ENCODE measurements at regions not wholly inside any gene's neighbourhood (a gene's known extent, or its start where the extent isn't known, plus 50 kb on each side); places are given as distances from the start of the nearest gene placed in this dataset.
"Not testable (repeated sequence)": the region's sequence is repeated elsewhere in the genome, so short reads cannot be mapped to it uniquely, and the experiment has no call there.

DNA sequence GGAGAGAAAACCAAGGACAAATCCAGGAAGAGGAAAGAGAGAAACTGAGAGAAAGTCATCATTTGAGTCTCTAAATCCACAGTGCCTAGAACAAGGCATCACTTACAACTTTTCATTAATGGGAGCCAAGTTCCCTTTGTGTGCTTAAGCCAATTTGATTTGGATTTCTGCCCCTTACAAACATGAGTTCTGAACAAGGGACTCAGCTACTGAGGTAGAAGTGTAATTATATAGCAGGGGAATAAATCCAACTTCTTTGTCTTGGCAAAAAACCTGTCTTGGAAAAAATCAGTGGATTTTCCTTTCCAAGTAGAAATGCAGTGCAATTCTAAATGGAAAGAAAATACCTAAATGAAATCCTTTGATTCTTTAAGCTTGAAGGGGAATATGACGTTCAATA is 307.2 kb upstream of the CNTN3 start:
- Mint-ChIP-seq H3K36me3 (ENCODE audit: low read depth) (no peaks in the 10 kb centered on the region), H3K9me3 (peaks cover 9% of the 10 kb centered on the region), H3K27me3 (ENCODE audit: low read depth) (no peaks in the 10 kb centered on the region), H3K27ac (no peak overlapping the region), H3K4me1 (ENCODE audit: low read depth) (no peaks in the 10 kb centered on the region), H3K4me3 (ENCODE audit: low read depth) (no peak overlapping the region)
- DNase-seq (ENCODE audit: low spot score) = no peak
- intact Hi-C loops (cut with micrococcal nuclease) = no loop called here

DNA sequence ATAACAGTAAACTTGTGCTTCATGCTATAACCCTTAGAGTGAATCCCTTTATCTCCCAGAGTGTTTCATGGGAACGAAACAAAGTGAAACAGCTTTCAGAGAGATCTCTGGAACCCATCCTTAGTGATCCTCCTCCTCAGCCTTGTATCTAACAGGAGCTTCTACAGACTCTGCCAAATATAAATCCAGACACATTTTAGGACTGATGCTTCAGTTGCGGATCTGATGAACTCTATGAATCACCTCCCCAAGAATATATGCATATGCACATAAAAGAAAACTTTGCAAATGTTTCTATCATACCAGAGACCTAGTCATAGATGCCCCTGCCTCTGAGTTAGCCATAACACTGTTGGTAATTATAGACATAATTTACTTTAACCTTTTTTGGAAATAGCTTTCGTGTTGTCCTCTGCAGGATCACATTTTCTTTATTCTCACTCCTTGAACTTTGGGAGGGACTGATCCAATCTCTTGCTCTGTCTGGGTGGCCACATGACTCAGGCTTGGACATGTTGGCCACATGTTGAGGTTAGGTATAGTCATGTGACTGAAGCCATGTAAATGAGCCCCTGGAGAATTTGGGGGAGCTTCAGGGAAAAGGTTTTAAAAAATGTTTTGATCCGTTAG is 306.4 kb upstream of the CNTN3 start:
- no peak for DNase-seq (ENCODE audit: low spot score)
- intact Hi-C loops (cut with micrococcal nuclease) = no loop called here
- Mint-ChIP-seq H3K4me3 (ENCODE audit: low read depth) (no peak overlapping the region), H3K4me1 (ENCODE audit: low read depth) (no peaks in the 10 kb centered on the region), H3K27me3 (ENCODE audit: low read depth) (no peaks in the 10 kb centered on the region), H3K36me3 (ENCODE audit: low read depth) (no peaks in the 10 kb centered on the region), H3K27ac (no peak overlapping the region), H3K9me3 (peaks cover 6% of the 10 kb centered on the region)

DNA sequence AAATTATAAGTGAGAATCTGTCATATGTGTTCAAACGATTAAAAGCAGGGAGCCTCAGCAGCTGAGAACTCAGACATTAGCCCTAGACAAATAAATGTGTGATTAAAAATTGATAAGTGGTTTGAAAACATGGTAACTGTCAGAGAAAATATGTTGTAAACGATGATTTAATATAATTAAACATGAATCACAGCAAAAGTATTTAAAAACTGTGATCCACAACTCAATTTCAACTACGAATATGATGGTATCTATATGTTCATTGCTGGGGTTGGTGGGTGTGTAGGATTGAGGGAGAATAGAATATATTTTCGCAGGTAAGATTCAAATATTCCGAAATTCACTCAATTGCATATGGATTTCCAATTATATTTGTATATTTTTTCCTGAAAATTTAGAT is 302.2 kb upstream of the CNTN3 start:
- DNase-seq (ENCODE audit: low spot score) = no peak
- Mint-ChIP-seq H3K27ac (no peak overlapping the region), H3K9me3 (peaks cover 8% of the 10 kb centered on the region), H3K36me3 (ENCODE audit: low read depth) (no peaks in the 10 kb centered on the region), H3K4me1 (ENCODE audit: low read depth) (no peaks in the 10 kb centered on the region), H3K4me3 (ENCODE audit: low read depth) (no peak overlapping the region), H3K27me3 (ENCODE audit: low read depth) (no peaks in the 10 kb centered on the region)
- intact Hi-C loops (cut with micrococcal nuclease) = no loop called here

DNA sequence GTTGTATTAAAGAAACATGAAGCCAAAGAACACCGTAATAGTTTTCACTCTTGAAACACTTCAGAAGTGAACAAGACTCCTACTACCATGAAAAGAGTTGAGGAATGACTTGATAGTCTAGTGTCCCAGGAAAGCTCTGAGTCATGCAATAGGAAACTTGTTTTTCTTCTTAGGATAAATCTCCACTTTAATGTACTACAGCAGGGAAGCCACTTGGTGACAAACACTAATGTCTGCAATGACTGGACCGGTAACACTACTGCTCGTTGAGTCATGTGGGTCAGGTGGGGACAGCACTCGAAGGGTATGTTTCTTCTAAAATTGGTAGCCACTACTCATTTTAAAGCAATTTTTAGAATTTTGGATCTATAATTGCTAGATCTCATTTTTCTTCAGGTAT is 291.7 kb upstream of the CNTN3 start:
- Mint-ChIP-seq H3K4me1 (ENCODE audit: low read depth) (no peaks in the 10 kb centered on the region), H3K27me3 (ENCODE audit: low read depth) (no peaks in the 10 kb centered on the region), H3K9me3 (peaks cover 31% of the 10 kb centered on the region), H3K27ac (no peak overlapping the region), H3K4me3 (ENCODE audit: low read depth) (no peak overlapping the region), H3K36me3 (ENCODE audit: low read depth) (no peaks in the 10 kb centered on the region)
- no peak for DNase-seq (ENCODE audit: low spot score)
- intact Hi-C loops (cut with micrococcal nuclease) = no loop called here

DNA sequence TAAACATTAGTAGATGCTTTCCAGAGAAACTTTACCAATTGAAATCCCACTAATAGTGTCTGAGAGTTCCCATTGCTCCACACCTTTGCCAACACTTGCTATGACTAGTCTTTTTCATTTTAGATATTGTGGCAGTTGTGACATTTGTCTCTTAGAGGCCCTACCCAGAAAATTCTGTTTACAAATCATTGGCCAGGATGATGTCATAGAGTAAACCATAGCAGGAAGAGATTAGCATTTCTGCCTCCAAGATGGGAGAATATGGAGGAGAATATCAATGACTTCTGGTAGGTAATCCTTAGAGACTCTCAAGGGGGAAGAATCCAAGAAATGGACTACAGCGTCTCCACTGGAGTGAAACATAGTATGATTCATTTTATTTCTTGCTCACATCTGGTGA is 291.0 kb upstream of the CNTN3 start:
- no peaks in the 10 kb centered on the region for H3K4me1 Mint-ChIP-seq (ENCODE audit: low read depth)
- H3K36me3 Mint-ChIP-seq (ENCODE audit: low read depth) = no peaks in the 10 kb centered on the region
- no peak for DNase-seq (ENCODE audit: low spot score)
- no peak overlapping the region for H3K4me3 Mint-ChIP-seq (ENCODE audit: low read depth)
- H3K9me3 Mint-ChIP-seq = peaks cover 27% of the 10 kb centered on the region
- H3K27me3 Mint-ChIP-seq (ENCODE audit: low read depth) = no peaks in the 10 kb centered on the region
- intact Hi-C loops (cut with micrococcal nuclease) = no loop called here
- no peak overlapping the region for H3K27ac Mint-ChIP-seq

DNA sequence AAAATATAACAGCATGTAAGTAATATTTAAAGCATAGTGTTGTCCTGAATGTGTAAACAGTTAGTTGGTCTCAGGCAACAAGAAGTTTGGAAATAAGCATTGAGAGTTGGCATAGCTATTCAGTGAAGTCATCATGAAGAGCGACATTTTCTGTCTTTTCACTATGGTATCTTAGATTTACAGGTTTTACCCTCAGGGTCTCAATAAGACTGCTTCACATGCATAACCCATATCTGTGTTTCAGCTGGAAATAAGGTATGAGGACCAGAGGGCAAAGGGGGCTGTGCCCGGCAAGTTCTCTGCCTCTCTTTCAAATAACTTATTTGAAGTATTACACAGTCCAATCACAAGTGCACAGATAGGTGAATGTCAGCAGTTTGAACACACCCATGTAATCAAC is 290.2 kb upstream of the CNTN3 start:
- Mint-ChIP-seq H3K4me3 (ENCODE audit: low read depth) (no peak overlapping the region), H3K27me3 (ENCODE audit: low read depth) (no peaks in the 10 kb centered on the region), H3K27ac (no peak overlapping the region), H3K4me1 (ENCODE audit: low read depth) (no peaks in the 10 kb centered on the region), H3K36me3 (ENCODE audit: low read depth) (no peaks in the 10 kb centered on the region), H3K9me3 (peaks cover 25% of the 10 kb centered on the region)
- DNase-seq (ENCODE audit: low spot score) = no peak
- intact Hi-C loops (cut with micrococcal nuclease) = no loop called here

DNA sequence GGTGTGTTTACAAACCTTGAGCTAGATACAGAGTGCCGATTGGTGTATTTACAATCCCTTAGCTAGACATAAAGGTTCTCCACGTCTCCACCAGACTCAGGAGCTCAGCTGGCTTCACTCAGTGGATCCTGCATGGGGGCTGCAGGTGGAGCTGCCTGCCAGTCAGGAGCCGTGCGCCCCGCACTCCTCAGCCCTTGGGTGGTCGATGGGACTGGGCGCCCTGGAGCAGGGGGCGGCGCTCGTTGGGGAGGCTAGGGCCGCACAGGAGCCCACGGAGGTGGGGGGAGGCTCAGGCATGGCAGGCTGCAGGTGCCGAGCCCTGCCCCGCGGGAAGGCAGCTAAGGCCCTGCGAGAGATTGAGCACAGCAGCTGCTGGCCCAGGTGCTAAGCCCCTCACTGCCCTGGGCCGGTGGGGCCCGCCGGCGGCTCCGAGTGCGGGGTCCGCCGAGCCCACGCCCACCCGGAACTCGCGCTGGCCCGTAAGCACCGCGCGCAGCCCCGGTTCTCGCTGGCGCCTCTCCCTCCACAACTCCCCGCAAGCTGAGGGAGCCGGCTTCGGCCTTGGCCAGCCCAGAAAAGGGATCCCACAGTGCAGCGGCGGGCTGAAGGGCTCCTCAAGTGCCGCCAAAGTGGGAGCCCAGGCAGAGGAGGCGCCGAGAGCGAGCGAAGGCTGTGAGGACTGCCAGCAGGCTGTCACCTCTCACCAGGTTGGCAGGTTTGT is 285.5 kb upstream of the CNTN3 start:
- H3K4me3 Mint-ChIP-seq (ENCODE audit: low read depth); H3K27me3 Mint-ChIP-seq (ENCODE audit: low read depth); intact Hi-C loops (cut with micrococcal nuclease); DNase-seq (ENCODE audit: low spot score); H3K4me1 Mint-ChIP-seq (ENCODE audit: low read depth); H3K27ac Mint-ChIP-seq; H3K36me3 Mint-ChIP-seq (ENCODE audit: low read depth): not testable (repeated sequence)
- peaks cover 29% of the 10 kb centered on the region for H3K9me3 Mint-ChIP-seq

DNA sequence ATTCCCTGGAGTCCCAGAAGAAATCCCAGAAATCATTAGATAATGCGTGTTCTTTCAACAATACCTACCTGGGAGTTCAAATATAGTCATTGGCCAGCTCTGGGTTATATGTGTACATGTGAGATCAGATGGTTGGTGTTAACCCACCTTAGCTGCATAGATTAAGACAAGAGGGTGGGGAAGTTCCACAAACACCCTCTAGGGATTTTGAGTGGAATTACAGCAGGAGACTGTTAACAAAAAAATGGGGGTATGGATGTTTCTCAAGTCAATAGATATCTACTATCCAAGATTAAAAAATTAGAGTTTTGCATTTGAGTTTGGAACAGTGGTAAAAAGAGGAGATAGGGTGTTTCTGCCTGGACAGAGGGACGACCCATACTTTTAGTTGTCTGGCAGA is 282.5 kb upstream of the CNTN3 start:
- no peak overlapping the region for H3K27ac Mint-ChIP-seq
- H3K27me3 Mint-ChIP-seq (ENCODE audit: low read depth) = no peaks in the 10 kb centered on the region
- DNase-seq (ENCODE audit: low spot score) = no peak
- no peaks in the 10 kb centered on the region for H3K36me3 Mint-ChIP-seq (ENCODE audit: low read depth)
- H3K4me1 Mint-ChIP-seq (ENCODE audit: low read depth) = no peaks in the 10 kb centered on the region
- intact Hi-C loops (cut with micrococcal nuclease) = no loop called here
- H3K9me3 Mint-ChIP-seq = peaks cover 32% of the 10 kb centered on the region
- H3K4me3 Mint-ChIP-seq (ENCODE audit: low read depth) = no peak overlapping the region

DNA sequence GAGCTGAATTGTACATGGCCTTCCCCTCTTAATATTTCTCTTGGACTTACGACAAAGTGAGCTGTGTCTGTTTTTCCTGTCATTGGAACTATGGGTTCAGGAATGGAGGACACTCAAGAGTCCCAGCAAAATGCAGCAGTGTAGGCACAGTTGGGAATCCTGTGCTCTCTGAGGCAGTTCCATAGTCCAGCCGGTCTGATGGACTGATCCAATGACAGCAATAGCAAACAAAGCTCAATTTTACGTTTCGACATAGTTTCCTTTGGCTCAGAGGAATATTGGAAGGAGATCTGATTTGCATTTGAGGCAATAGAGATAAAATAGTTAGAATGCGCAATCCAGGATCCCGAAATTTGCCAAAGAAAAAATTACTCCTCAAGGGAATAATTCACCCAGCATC is 276.9 kb upstream of the CNTN3 start:
- Mint-ChIP-seq H3K27ac (no peak overlapping the region), H3K4me3 (ENCODE audit: low read depth) (no peak overlapping the region), H3K36me3 (ENCODE audit: low read depth) (no peaks in the 10 kb centered on the region), H3K4me1 (ENCODE audit: low read depth) (no peaks in the 10 kb centered on the region), H3K9me3 (peaks cover 35% of the 10 kb centered on the region), H3K27me3 (ENCODE audit: low read depth) (no peaks in the 10 kb centered on the region)
- no peak for DNase-seq (ENCODE audit: low spot score)
- intact Hi-C loops (cut with micrococcal nuclease) = no loop called here

DNA sequence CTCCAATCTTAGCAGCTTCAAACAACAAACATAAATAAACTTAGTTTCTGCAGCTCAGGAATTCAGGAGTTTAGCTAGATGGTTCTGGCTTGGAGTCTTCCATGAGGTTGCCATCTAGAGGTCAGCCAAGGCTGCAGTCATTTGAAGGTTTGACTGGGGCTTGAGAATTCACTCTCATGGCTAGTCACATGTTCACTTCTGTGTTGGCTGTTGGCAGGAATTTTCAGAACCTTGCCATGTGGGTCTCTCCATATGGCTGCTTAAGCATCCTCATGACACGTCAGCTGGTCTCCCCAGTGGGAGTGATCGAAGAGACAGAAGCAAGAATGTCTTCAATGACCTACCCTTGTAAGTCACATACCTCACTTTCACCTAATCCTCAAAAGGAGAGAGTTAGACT is 269.2 kb upstream of the CNTN3 start:
- Mint-ChIP-seq H3K27ac (no peak overlapping the region), H3K4me1 (ENCODE audit: low read depth) (no peaks in the 10 kb centered on the region), H3K36me3 (ENCODE audit: low read depth) (no peaks in the 10 kb centered on the region), H3K9me3 (peaks cover 39% of the 10 kb centered on the region), H3K27me3 (ENCODE audit: low read depth) (no peaks in the 10 kb centered on the region), H3K4me3 (ENCODE audit: low read depth) (no peak overlapping the region)
- no peak for DNase-seq (ENCODE audit: low spot score)
- intact Hi-C loops (cut with micrococcal nuclease) = no loop called here

DNA sequence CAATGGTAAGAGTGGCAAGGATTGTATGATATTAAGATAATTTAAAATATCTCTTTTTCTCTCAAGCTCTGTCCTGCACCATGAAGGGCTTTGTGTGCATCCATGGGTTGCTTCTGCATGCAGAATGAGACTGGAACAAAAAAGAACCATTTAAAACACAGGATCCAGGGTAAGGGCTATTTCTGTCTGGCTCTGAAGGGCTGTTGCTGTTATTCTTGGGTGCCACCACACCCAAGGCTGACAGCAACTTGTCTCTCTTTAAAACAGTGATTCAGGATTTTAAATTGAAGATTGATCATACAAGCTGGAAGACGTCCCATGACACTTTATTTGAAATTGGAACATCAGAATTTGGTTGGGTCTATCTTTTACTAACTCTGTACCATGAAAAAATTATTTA is 268.8 kb upstream of the CNTN3 start:
- H3K9me3 Mint-ChIP-seq = peaks cover 38% of the 10 kb centered on the region
- H3K27me3 Mint-ChIP-seq (ENCODE audit: low read depth) = no peaks in the 10 kb centered on the region
- no peak for DNase-seq (ENCODE audit: low spot score)
- no peak overlapping the region for H3K4me3 Mint-ChIP-seq (ENCODE audit: low read depth)
- intact Hi-C loops (cut with micrococcal nuclease) = no loop called here
- H3K27ac Mint-ChIP-seq = no peak overlapping the region
- H3K36me3 Mint-ChIP-seq (ENCODE audit: low read depth) = no peaks in the 10 kb centered on the region
- H3K4me1 Mint-ChIP-seq (ENCODE audit: low read depth) = no peaks in the 10 kb centered on the region

DNA sequence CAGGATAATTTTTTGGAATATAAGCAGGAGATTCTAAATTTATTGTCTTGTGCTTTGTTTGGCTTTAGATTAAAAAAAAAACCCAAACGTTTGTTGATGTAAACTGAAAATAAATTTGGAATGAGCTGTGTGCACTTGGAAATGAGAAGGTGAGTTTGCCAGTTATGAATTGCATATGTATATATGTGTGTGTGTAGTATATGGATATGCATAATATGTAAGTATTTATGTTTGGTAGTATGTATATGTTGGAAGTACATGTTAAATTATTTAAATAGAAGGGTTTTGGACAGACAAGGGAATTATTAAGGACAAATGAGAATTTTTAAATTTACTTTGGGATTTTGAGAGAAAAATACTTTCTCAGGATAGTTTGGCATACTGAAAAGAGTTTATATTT is 265.8 kb upstream of the CNTN3 start:
- intact Hi-C loops (cut with micrococcal nuclease) = no loop called here
- Mint-ChIP-seq H3K9me3 (peaks cover 31% of the 10 kb centered on the region), H3K4me1 (ENCODE audit: low read depth) (no peaks in the 10 kb centered on the region), H3K36me3 (ENCODE audit: low read depth) (no peaks in the 10 kb centered on the region), H3K27me3 (ENCODE audit: low read depth) (no peaks in the 10 kb centered on the region), H3K27ac (no peak overlapping the region), H3K4me3 (ENCODE audit: low read depth) (no peak overlapping the region)
- no peak for DNase-seq (ENCODE audit: low spot score)

DNA sequence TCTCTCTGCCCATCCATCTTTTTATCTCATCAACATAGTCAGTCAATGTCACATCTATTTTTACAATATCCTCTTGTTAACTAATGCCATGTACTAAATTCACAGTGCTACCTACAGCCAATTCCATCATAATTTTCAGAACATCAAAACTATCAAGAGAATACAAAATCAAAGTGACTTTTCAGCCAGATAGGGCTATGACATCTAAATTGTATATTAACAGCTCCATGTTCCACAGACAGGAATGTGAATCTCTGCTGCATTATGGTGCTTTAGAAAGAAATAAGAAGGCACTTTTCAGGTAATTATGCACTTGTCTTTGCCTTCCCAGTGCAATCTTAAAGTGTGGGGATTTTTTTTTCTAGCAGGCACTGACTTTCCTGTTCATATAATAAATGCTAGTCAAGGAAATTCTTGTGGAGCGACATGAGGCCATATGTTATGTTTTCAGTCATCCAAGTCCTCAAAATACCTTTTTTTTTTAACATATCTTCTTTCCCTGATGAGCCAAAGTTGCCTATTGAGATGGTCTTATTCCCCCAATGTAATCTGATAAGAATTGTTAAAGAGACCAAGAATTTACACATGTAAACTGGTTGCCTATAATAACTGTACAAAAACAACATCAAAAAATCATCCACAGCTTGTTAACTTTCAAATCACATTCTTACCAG is 252.0 kb upstream of the CNTN3 start:
- no peaks in the 10 kb centered on the region for H3K36me3 Mint-ChIP-seq (ENCODE audit: low read depth)
- peaks cover 20% of the 10 kb centered on the region for H3K9me3 Mint-ChIP-seq
- H3K27ac Mint-ChIP-seq = no peak overlapping the region
- DNase-seq (ENCODE audit: low spot score) = no peak
- intact Hi-C loops (cut with micrococcal nuclease) = no loop called here
- no peaks in the 10 kb centered on the region for H3K27me3 Mint-ChIP-seq (ENCODE audit: low read depth)
- no peak overlapping the region for H3K4me3 Mint-ChIP-seq (ENCODE audit: low read depth)
- no peaks in the 10 kb centered on the region for H3K4me1 Mint-ChIP-seq (ENCODE audit: low read depth)
